Left forelimb (tissue), 1 donor: ENCODE measurements at regions not wholly inside any gene's neighbourhood (a gene's known extent, or its start where the extent isn't known, plus 50 kb on each side); places are given as distances from the start of the nearest gene placed in this dataset.

Experiments
- DNase-seq: peaks from one replicate; pipeline ENCODE4 v3.0.0-alpha.2; 2018; ENCODE audit warnings: low spot score

GRCh38 chr3:170780955-170781354 is 89.0 kb downstream of the RPL22L1 start:
- no peak for DNase-seq

GRCh38 chr3:170780471-170780870 is 89.5 kb downstream of the RPL22L1 start:
- DNase-seq = no peak

- no peak for DNase-seq
These were observed 91.5 kb downstream of the RPL22L1 start for GRCh38 chr3:170778240-170779217.

DNA sequence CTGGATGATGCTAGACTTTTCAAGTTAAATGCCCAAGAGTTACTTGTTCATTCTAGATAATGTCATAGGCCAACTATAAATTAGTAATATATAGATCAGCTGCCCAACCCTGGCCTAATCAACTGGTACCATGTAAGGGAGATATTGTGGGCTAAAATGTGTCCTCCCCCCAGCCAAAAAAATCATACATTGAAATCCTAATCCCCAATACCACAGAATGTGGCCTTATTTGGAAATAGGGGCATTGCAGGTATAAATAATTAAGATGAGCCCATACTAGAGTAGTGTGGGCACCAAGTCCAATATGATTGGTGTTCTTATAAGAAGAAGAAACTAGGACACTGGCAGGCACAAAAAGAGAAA is 92.5 kb downstream of the RPL22L1 start:
- DNase-seq = no peak

GRCh38 chr3:170776887-170777563 is 93.0 kb downstream of the RPL22L1 start:
- no peak for DNase-seq

DNA sequence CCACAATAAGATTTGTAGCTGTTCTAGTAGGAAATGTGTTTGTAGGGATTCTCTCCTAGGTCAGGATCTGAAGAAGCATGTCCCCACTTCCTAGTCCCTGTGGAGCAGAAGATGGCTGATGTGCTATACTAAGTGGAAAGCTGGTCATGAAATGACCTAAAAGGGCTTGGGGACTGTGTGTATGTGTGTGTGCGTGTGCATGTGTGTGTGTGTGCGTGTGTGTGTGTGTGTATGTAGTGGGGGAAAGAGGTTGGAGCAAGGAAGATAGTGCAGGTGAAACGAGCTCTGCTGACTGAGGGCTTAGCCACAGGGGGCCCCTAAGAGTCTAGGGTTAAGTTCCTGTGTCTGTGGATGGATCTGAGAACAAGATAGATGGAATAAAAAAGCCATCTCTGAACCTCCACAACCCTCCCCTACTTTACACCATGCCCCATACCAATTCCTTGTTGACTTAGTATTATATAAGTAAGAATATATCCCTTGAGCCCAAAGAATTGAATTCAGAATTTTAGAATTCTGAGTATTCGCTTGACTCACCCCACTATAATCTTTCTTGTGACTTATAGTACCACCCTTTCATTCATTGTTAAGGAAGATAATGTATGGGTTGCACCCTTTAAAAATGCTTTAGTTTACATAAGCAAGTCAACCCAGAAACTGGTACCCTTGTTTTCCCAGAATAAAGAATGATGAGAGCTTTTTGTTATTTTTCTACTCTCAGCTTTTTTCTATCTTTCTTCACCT is 96.1 kb downstream of the RPL22L1 start:
- no peak for DNase-seq

- DNase-seq = no peak
These were observed 97.8 kb downstream of the RPL22L1 start for GRCh38 chr3:170772175-170772574.

GRCh38 chr3:170768334-170768801 is 101.6 kb downstream of the RPL22L1 start:
- no peak for DNase-seq

DNA sequence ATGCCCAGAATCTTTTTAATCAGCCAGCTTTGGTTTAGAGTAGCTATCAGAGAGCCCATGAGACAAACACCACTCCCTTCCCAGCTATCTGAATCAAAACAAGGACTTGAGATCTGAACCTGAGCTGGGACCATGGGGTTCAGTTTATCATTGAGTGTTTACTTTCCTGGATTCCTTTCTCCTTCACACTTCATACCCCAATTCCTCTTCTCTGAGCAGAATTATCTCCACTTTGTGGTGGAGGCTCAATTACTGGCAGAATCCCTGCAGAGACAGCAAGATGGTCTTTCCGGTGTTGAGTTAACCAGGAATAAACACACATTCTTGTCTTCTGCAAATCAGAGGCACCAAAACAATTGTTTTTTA is 102.4 kb downstream of the RPL22L1 start:
- DNase-seq = no peak

- no peak for DNase-seq
These were observed 103.0 kb downstream of the RPL22L1 start for GRCh38 chr3:170766823-170767575.

DNA sequence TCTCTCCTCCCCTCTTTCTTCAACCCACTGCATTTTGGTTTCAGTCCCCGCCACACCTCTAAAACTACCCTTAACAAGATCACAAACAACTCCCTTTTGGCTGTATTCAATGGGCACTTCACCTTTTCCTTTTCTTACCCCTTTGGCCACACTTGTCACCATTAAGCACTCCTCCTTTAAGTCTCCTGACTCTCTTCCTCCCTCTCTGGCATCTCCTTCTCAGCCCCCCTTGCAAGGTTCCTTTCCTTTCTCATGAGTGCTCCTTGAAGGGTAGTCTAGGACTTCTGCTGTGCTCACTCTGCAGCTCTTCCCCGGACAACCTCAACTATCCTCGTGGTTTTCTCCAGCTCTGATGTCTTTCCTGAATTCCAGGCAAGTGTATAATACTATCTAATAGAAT is 103.7 kb downstream of the RPL22L1 start:
- DNase-seq = no peak

DNA sequence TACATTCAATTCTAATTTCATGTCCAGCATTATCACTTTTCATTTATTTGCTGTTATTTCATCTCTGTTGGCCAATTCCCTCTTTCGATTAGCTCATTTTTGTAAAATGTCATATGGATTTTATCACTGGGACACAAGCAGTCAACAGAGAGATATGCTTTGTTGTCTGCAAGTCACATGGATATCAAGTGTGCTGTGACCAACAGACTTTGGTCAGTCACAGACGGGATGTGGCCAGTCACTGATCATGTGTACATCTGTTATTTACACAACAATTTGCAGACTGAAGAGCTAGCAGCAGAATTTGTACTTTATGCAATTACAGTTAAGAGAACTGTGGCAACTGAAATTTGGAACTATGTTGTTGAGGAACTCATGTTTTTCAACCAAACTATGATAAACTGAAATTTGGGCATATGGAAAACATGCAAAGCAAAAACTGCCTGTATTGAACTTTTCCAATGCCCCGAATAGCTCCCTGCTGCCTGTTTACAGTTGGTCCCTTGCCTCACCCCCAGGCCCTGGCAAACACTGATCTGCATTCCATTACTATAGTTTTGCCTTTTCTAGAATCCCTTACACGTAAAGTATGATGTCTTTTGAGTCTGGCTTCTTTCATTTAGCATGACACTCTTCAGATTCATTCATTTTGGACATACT is 104.4 kb downstream of the RPL22L1 start:
- DNase-seq = no peak

DNA sequence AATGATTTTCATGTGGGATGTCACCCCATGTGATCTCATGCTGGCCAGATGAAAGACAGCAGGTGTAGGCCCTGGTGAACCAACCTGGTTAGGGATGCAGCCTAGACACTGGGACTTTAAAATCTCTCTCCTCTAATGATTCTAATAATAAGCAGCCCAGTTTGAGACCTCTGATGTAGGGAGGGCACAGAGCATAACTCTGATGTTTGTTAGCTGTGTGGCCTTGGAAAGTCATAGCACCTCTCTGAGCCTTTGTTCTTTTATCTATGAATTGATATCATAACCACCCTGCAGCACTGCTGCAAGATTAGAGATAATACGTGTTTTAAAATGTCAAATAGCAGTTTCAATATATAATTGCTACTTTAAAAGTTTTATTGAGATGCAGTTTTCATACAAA is 106.0 kb downstream of the RPL22L1 start:
- DNase-seq = no peak

GRCh38 chr3:170762064-170762463 is 107.9 kb downstream of the RPL22L1 start:
- DNase-seq = no peak

GRCh38 chr3:170761103-170761502 is 108.9 kb downstream of the RPL22L1 start:
- DNase-seq = no peak

DNA sequence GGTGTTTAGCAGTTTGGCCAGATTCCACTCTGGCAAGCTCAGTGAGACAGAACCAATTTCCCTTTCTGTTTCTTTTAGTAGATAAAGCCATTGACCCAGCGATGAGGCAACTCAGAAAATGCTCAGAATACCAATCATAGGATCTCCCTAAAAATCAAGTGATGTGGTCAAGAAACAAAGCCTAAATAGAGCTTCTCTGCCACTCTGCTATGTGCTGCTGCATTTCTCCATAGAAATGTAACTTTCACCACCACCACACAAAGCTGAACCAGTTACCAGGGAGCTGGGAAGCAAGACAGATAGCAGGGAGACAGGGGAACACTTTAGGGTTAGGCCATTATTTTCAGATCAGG is 109.8 kb downstream of the RPL22L1 start:
- no peak for DNase-seq

- no peak for DNase-seq
These were observed 110.4 kb downstream of the RPL22L1 start for GRCh38 chr3:170759511-170760173.

GRCh38 chr3:170757038-170757437 is 113.0 kb downstream of the RPL22L1 start:
- no peak for DNase-seq

DNA sequence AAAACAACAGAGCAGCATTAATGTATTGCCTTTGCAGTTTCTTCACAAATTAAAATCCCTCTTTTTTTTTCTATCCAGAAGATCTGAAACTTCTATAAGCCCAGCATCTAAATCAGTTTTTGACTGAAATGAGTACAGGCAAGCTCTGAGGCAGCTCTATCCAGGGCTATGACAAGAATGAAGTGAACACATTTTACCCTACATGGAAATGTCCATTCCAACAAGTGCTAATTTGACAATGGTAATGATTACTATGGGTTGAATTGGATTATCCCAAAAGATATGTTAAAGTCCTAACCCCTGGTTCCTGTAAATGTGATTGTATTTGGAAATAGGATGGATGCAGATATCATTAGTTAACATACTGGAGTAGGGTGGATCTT is 115.7 kb downstream of the RPL22L1 start:
- DNase-seq = no peak

- no peak for DNase-seq
These were observed 116.3 kb downstream of the RPL22L1 start for GRCh38 chr3:170753421-170754310.
